ENCODE measurements at regions not wholly inside any gene's neighbourhood (a gene's known extent, or its start where the extent isn't known, plus 50 kb on each side); places are given as distances from the start of the nearest gene placed in this dataset.

DNA sequence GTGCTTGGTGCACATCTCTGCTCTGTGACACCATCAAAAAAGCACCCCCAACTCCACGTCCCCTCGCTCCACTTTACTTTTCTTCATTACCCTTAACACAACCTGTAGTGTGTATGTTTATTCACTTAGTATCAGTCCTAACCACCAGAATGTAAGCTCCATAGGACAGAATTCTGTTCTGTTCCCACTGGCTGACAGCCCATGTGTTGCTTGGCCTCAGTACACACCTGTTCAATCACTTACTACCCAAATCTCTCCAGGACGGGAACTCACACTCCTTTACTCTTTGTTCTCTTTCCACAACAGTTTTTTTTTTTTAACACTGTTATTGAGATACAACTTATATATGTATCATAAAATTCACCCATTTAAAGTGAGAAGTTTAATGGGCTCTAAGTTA, 119.6 kb downstream of the MAF start:
- H3K4me3 ChIP-seq (ENCODE audit: extremely low read depth in 1 of 4, insufficient read depth in 2 of 4, low read depth in 3 of 4, low read length in 4 of 4): no peak overlapping the region
- no peak for FAIRE-seq
- no peak overlapping the region for H4K8ac ChIP-seq (ENCODE audit: extremely low read depth, insufficient read depth, low read length)
- H4K20me1 ChIP-seq (replicated peaks in 1 of 2; ENCODE audit: control insufficient read depth in 1 of 2, insufficient read depth in 2 of 2, low read length in 2 of 2): no peaks in the 10 kb centered on the region
- no peak overlapping the region for H2AK5ac ChIP-seq (ENCODE audit: low read depth, low read length)
- CTCF ChIA-PET (ENCODE audit: partially characterized antibody): no interaction called here
- H3K23me2 ChIP-seq (ENCODE audit: low read depth, low read length): peaks cover 3% of the 10 kb centered on the region; the same call in 1 of the 2 replicates
- H3K23ac ChIP-seq (ENCODE audit: insufficient read length): no peak overlapping the region
- no peaks in the 10 kb centered on the region for H3K27me3 ChIP-seq (replicated peaks in 1 of 4; ENCODE audit: control insufficient read depth in 3 of 4, extremely low read depth in 1 of 4, insufficient read depth in 3 of 4, low read length in 3 of 4)
- H4K91ac ChIP-seq (replicated peaks; ENCODE audit: insufficient read length, low read length): no peak overlapping the region
- no peak overlapping the region for H2AFZ ChIP-seq (ENCODE audit: low read length)
- POLR2A ChIA-PET (ENCODE audit: partially characterized antibody): no interaction called here
- no peak overlapping the region for H3K56ac ChIP-seq (replicated peaks; ENCODE audit: insufficient read length, low read depth, low read length)
- DNase-seq (ENCODE audit: low read depth in 1 of 2, low spot score in 2 of 2): no peak
- no peaks in the 10 kb centered on the region for H3K79me2 ChIP-seq (ENCODE audit: control insufficient read depth in 1 of 2, insufficient read depth in 2 of 2, low read length in 2 of 2)
- no peak overlapping the region for H3K27ac ChIP-seq (ENCODE audit: low read depth, low read length)
- H3K14ac ChIP-seq (ENCODE audit: insufficient read length): no peak overlapping the region
- H4K5ac ChIP-seq (ENCODE audit: insufficient read length, low read depth, low read length): no peak overlapping the region
- H3K4ac ChIP-seq (replicated peaks; ENCODE audit: insufficient read length, low read depth, low read length): no peak overlapping the region
- H3K18ac ChIP-seq (ENCODE audit: extremely low read depth, low read length): no peak overlapping the region
- H2BK20ac ChIP-seq (ENCODE audit: low read length): no peak overlapping the region
- H3K4me1 ChIP-seq (replicated peaks in 1 of 4; ENCODE audit: control insufficient read depth in 3 of 4, insufficient read depth in 4 of 4, low read length in 3 of 4): no peaks in the 10 kb centered on the region
- H3K4me2 ChIP-seq (ENCODE audit: insufficient read depth in 1 of 2, low read depth in 2 of 2, low read length in 2 of 2): no peak overlapping the region
- H3K9me3 ChIP-seq (ENCODE audit: insufficient read depth in 2 of 2, low read depth in 1 of 2, low read length in 1 of 2): no peaks in the 10 kb centered on the region
- no peak overlapping the region for H3K9ac ChIP-seq (replicated peaks in 1 of 4; ENCODE audit: extremely low read depth in 1 of 4, low read depth in 3 of 4, low read length in 3 of 4)
- no peak overlapping the region for H2BK12ac ChIP-seq (ENCODE audit: low read depth, low read length)
- H2BK5ac ChIP-seq (ENCODE audit: low read depth, low read length): no peak overlapping the region
- no peak overlapping the region for H2BK15ac ChIP-seq (ENCODE audit: low read length)
- no peak overlapping the region for H2BK120ac ChIP-seq (replicated peaks; ENCODE audit: low read depth, low read length)
- no peaks in the 10 kb centered on the region; the same call in 1 of the 2 replicates for H3K79me1 ChIP-seq (ENCODE audit: low read depth, low read length)
- H3K36me3 ChIP-seq (ENCODE audit: control insufficient read depth in 2 of 4, insufficient read depth in 4 of 4, low read length in 3 of 4): no peaks in the 10 kb centered on the region
- 94% methylated on average over 3 of the region's 3 CpGs; no CpG with 5 or more reads in 1 of the 2 experiments for WGBS, 2 experiments (ENCODE audit: extremely low coverage in 1 of 2, insufficient coverage in 1 of 2, insufficient read length in 1 of 2, insufficient replicate concordance in 2 of 2, low coverage in 1 of 2, low lambda C conversion rate in 2 of 2, missing lambda C conversion rate in 1 of 2)
- TF ChIP-seq RAD21 (IDR thresholded peaks at IDR 0.05 in 1 of 2, conservative IDR thresholded peaks at IDR 0.05 in 1 of 2; ENCODE audit: low read depth in 2 of 2, low read length in 2 of 2): no peak
- TF ChIP-seq, protein P1, sequence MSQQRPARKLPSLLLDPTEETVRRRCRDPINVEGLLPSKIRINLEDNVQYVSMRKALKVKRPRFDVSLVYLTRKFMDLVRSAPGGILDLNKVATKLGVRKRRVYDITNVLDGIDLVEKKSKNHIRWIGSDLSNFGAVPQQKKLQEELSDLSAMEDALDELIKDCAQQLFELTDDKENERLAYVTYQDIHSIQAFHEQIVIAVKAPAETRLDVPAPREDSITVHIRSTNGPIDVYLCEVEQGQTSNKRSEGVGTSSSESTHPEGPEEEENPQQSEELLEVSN (IDR thresholded peaks at IDR 0.05): no peak
- no peak for TF ChIP-seq TBP (IDR thresholded peaks at IDR 0.05; ENCODE audit: low read depth, low read length)
- TF ChIP-seq POLR2A (IDR thresholded peaks at IDR 0.05; ENCODE audit: control extremely low read depth in 1 of 2, low read depth in 2 of 2, low read length in 2 of 2): no peak
- no peak for TF ChIP-seq CEBPB (IDR thresholded peaks at IDR 0.05; ENCODE audit: low read depth, low read length)
- no peak for TF ChIP-seq CTBP2 (IDR thresholded peaks at IDR 0.05; ENCODE audit: borderline replicate concordance, insufficient read depth, insufficient read length, low read length)
- no peak for TF ChIP-seq ZNF274 (IDR thresholded peaks at IDR 0.05; ENCODE audit: borderline replicate concordance, extremely low read depth, low read length)
- no peak for TF ChIP-seq SIRT6 (IDR thresholded peaks at IDR 0.05; ENCODE audit: low read length)
- TF ChIP-seq JUN (IDR thresholded peaks at IDR 0.05; ENCODE audit: low read depth, low read length): no peak
- TF ChIP-seq SP4 (IDR thresholded peaks at IDR 0.05; ENCODE audit: low read length): no peak
- no peak for TF ChIP-seq NRF1 (IDR thresholded peaks at IDR 0.05; ENCODE audit: low read depth, low read length)

Data from H1 (cell line).